Neural crest cell (in vitro differentiated cells): ENCODE measurements at regions not wholly inside any gene's neighbourhood (a gene's known extent, or its start where the extent isn't known, plus 50 kb on each side); places are given as distances from the start of the nearest gene placed in this dataset.
"Not testable (repeated sequence)": the region's sequence is repeated elsewhere in the genome, so short reads cannot be mapped to it uniquely, and the experiment has no call there.

Experiments used
- DNase-seq: peaks from one replicate; pipeline ENCODE4 v3.0.0; 2021; ENCODE audit warnings: low read depth, mixed read lengths, low spot score
- H3K27ac Mint-ChIP-seq: one replicate; pipeline ENCODE4 v1.8.0; 2021; ENCODE audit warnings: mild to moderate bottlenecking, mixed read lengths; ENCODE audit not compliant: unreplicated experiment
- H3K27me3 Mint-ChIP-seq: 2 replicates; pipeline ENCODE4 v1.8.0; 2021; ENCODE audit warnings: low read depth, mild to moderate bottlenecking, mixed read lengths
- H3K36me3 Mint-ChIP-seq: 2 replicates; pipeline ENCODE4 v1.8.0; 2021; ENCODE audit warnings: low read depth, mild to moderate bottlenecking, mixed read lengths
- H3K4me1 Mint-ChIP-seq: 2 replicates; pipeline ENCODE4 v1.8.0; 2021; ENCODE audit warnings: mixed read lengths
- H3K4me3 Mint-ChIP-seq: one replicate; pipeline ENCODE4 v1.8.0; 2021; ENCODE audit warnings: mild to moderate bottlenecking, mixed read lengths
- H3K9me3 Mint-ChIP-seq: 2 replicates; pipeline ENCODE4 v1.8.0; 2021; ENCODE audit warnings: mixed read lengths
- CTCF ChIP-seq: fragments of 200-600 bp; sonication (generic); conservative IDR thresholded peaks from 2 replicates; pipeline ENCODE4 v1.5.0; 2021; ENCODE audit warnings: antibody characterized with exemption, mild to moderate bottlenecking

- no peak for TF ChIP-seq CTCF
- Mint-ChIP-seq H3K4me1 (no peaks in the 10 kb centered on the region), H3K27ac (no peak overlapping the region), H3K36me3 (no peaks in the 10 kb centered on the region), H3K4me3 (no peak overlapping the region), H3K9me3 (peaks cover 7% of the 10 kb centered on the region), H3K27me3 (no peaks in the 10 kb centered on the region)
- DNase-seq: no peak
Observed at GRCh38 chr6:57974653-57975052, 657.2 kb downstream of the PRIM2 start.

GRCh38 chr6:57975127-57975526 is 657.7 kb downstream of the PRIM2 start:
- not testable (repeated sequence) for H3K4me1 Mint-ChIP-seq, H3K27me3 Mint-ChIP-seq, H3K4me3 Mint-ChIP-seq, H3K36me3 Mint-ChIP-seq, DNase-seq, H3K27ac Mint-ChIP-seq, H3K9me3 Mint-ChIP-seq

GRCh38 chr6:57976371-57976770 is 658.9 kb downstream of the PRIM2 start:
- H3K4me3 Mint-ChIP-seq, H3K36me3 Mint-ChIP-seq, H3K4me1 Mint-ChIP-seq, DNase-seq, H3K9me3 Mint-ChIP-seq, H3K27ac Mint-ChIP-seq, H3K27me3 Mint-ChIP-seq: not testable (repeated sequence)

GRCh38 chr6:57983603-57984002 is 666.2 kb downstream of the PRIM2 start:
- H3K9me3 Mint-ChIP-seq, H3K36me3 Mint-ChIP-seq, DNase-seq, H3K27me3 Mint-ChIP-seq, H3K4me1 Mint-ChIP-seq, H3K27ac Mint-ChIP-seq, H3K4me3 Mint-ChIP-seq: not testable (repeated sequence)

GRCh38 chr6:57984575-57984974 is 667.1 kb downstream of the PRIM2 start:
- H3K9me3 Mint-ChIP-seq, H3K36me3 Mint-ChIP-seq, H3K27me3 Mint-ChIP-seq, H3K4me1 Mint-ChIP-seq, H3K27ac Mint-ChIP-seq, H3K4me3 Mint-ChIP-seq, DNase-seq: not testable (repeated sequence)

GRCh38 chr6:57985734-57986133 is 668.3 kb downstream of the PRIM2 start:
- not testable (repeated sequence) for H3K4me3 Mint-ChIP-seq, H3K4me1 Mint-ChIP-seq, H3K27ac Mint-ChIP-seq, H3K27me3 Mint-ChIP-seq, H3K9me3 Mint-ChIP-seq, DNase-seq, H3K36me3 Mint-ChIP-seq

GRCh38 chr6:57986584-57986983 is 669.2 kb downstream of the PRIM2 start:
- H3K36me3 Mint-ChIP-seq, H3K4me1 Mint-ChIP-seq, H3K27me3 Mint-ChIP-seq, H3K27ac Mint-ChIP-seq, DNase-seq, H3K4me3 Mint-ChIP-seq, H3K9me3 Mint-ChIP-seq: not testable (repeated sequence)

- H3K27ac Mint-ChIP-seq, DNase-seq, H3K9me3 Mint-ChIP-seq, H3K4me3 Mint-ChIP-seq, H3K36me3 Mint-ChIP-seq, H3K4me1 Mint-ChIP-seq, H3K27me3 Mint-ChIP-seq: not testable (repeated sequence)
Observed at GRCh38 chr6:57989520-57990080, 672.2 kb downstream of the PRIM2 start.

- not testable (repeated sequence) for H3K4me3 Mint-ChIP-seq, DNase-seq, H3K27ac Mint-ChIP-seq, H3K4me1 Mint-ChIP-seq, H3K9me3 Mint-ChIP-seq, H3K27me3 Mint-ChIP-seq, H3K36me3 Mint-ChIP-seq
Observed at GRCh38 chr6:57998858-57999619, 681.6 kb downstream of the PRIM2 start.

- H3K4me3 Mint-ChIP-seq, DNase-seq, H3K27me3 Mint-ChIP-seq, H3K4me1 Mint-ChIP-seq, H3K9me3 Mint-ChIP-seq, H3K27ac Mint-ChIP-seq, H3K36me3 Mint-ChIP-seq: not testable (repeated sequence)
Observed at GRCh38 chr6:58000233-58000632, 682.8 kb downstream of the PRIM2 start.

GRCh38 chr6:58003417-58004167 is 686.2 kb downstream of the PRIM2 start:
- DNase-seq, H3K27me3 Mint-ChIP-seq, H3K36me3 Mint-ChIP-seq, H3K4me1 Mint-ChIP-seq, H3K4me3 Mint-ChIP-seq, H3K27ac Mint-ChIP-seq: not testable (repeated sequence)
- H3K9me3 Mint-ChIP-seq: peaks cover 12% of the 10 kb centered on the region

- not testable (repeated sequence) for H3K27ac Mint-ChIP-seq, H3K27me3 Mint-ChIP-seq, H3K4me3 Mint-ChIP-seq, H3K4me1 Mint-ChIP-seq, H3K9me3 Mint-ChIP-seq, DNase-seq, H3K36me3 Mint-ChIP-seq
Observed at GRCh38 chr6:58007334-58008000, 690.0 kb downstream of the PRIM2 start.
